GM12878 (cell line): ENCODE measurements at regions not wholly inside any gene's neighbourhood (a gene's known extent, or its start where the extent isn't known, plus 50 kb on each side); places are given as distances from the start of the nearest gene placed in this dataset.
A peak's percentile ranks its signal among the peaks of the same experiment; 100 is the strongest.

Source experiments
- ATAC-seq: fragments of 200-7000 bp; cut with Tn5 transposase; 3 replicates; pipeline ENCODE4 v1.9.1; 2020; ENCODE audit warnings: mild to moderate bottlenecking, moderate library complexity
- BruUV-seq: library from RNA; stranded (reverse); fragments of 400-500 nt; replicated peaks from 2 replicates; lab custom pipeline; 2021; lab: Mats Ljungman, UMichigan
- CTCF ChIA-PET: fragments of 300-600 bp; sonication (Branson Sonifier 250); formaldehyde crosslinking; extraction: SDS; loops from one replicate; lab custom pipeline; 2021; ENCODE audit warnings: inconsistent platforms; lab: Yijun Ruan, JAX
- POLR2A ChIA-PET: fragments of 350-600 bp; formaldehyde crosslinking; extraction: SDS; loops from one replicate; lab custom pipeline; 2021; ENCODE audit warnings: inconsistent platforms; lab: Charles Lee
- RAD21 ChIA-PET: fragments of 300-600 bp; sonication (Branson Sonifier 250); formaldehyde crosslinking; loops from one replicate; lab custom pipeline; 2023; ENCODE audit warnings: antibody characterized with exemption; ENCODE audit not compliant: unreplicated experiment; lab: Charles Lee
- SMC1A ChIA-PET: fragments of 300-600 bp; sonication (Branson Sonifier 250); formaldehyde crosslinking; loops from one replicate; lab custom pipeline; 2023; ENCODE audit not compliant: unreplicated experiment, uncharacterized antibody; lab: Charles Lee
- DNase-seq: peaks from one replicate; pipeline ENCODE4 v3.0.0-alpha.2; 2011; ENCODE audit warnings: low read depth, low spot score
- FAIRE-seq: peaks from 3 replicates; lab custom pipeline; 2011; peaks lifted over from hg19 to GRCh38; lab: Jason Lieb, UNC
- H2AFZ ChIP-seq: 2 replicates; pipeline ENCODE4 v1.6.0; 2011; ENCODE audit warnings: low read depth, low read length, control low read depth; ENCODE audit not compliant: control insufficient read depth
- H3K27ac ChIP-seq: 2 replicates; pipeline ENCODE4 v1.5.1; 2011; ENCODE audit warnings: control low read depth; ENCODE audit not compliant: control insufficient read depth, insufficient read depth
- H3K27me3 ChIP-seq, 2 experiments: replicated peaks in 1 of 2; 2 replicates each; pipeline versions ENCODE4 v1.6.0 to v1.6.1; 2011; ENCODE audit warnings: low read length in 1 of 2; ENCODE audit not compliant: control insufficient read depth in 2 of 2, insufficient read depth in 2 of 2
- H3K36me3 ChIP-seq, 2 experiments: 2 replicates each; pipeline ENCODE4 v1.5.1; 2011; ENCODE audit warnings: low read length in 1 of 2; ENCODE audit not compliant: control insufficient read depth in 2 of 2, insufficient read depth in 2 of 2
- H3K4me1 ChIP-seq: 2 replicates; pipeline ENCODE4 v1.6.1; 2011; ENCODE audit warnings: mild to moderate bottlenecking, low read length, moderate library complexity, mixed read lengths; ENCODE audit not compliant: control insufficient read depth, insufficient read depth
- H3K4me2 ChIP-seq: 2 replicates; pipeline ENCODE4 v1.6.0; 2011; ENCODE audit warnings: control low read depth; ENCODE audit not compliant: control insufficient read depth, insufficient read depth
- H3K4me3 ChIP-seq: fragments of 200-600 bp; sonication (generic); 2 replicates; pipeline ENCODE4 v1.5.1; 2016
- H3K79me2 ChIP-seq: 2 replicates; pipeline ENCODE4 v1.6.0; 2011; ENCODE audit warnings: low read length; ENCODE audit not compliant: control insufficient read depth, insufficient read depth
- H3K9ac ChIP-seq: 2 replicates; pipeline ENCODE4 v1.8.0; 2011; ENCODE audit warnings: low read length, control low read depth, mixed read lengths; ENCODE audit not compliant: control insufficient read depth, insufficient read depth
- H3K9me3 ChIP-seq: replicated peaks from 3 replicates; pipeline ENCODE4 v1.5.1; 2011; ENCODE audit warnings: mild to moderate bottlenecking, low read length; ENCODE audit not compliant: control insufficient read depth, insufficient read depth
- H4K20me1 ChIP-seq: 2 replicates; pipeline ENCODE4 v1.6.0; 2011; ENCODE audit not compliant: control insufficient read depth, insufficient read depth
- BCLAF1 ChIP-seq: fragments of 450-650 bp; IDR thresholded peaks from 2 replicates; pipeline ENCODE4 v1.6.1; 2017; ENCODE audit warnings: antibody characterized with exemption, mild to moderate bottlenecking, moderate library complexity
- CEBPB ChIP-seq, 2 experiments: fragments of 150-350 bp in 1 of 2; IDR thresholded peaks; 2 replicates each; pipeline ENCODE4 v1.6.1; 2012 to 2014; ENCODE audit warnings: low read depth in 2 of 2, low read length in 2 of 2, borderline replicate concordance in 1 of 2, inconsistent platforms in 1 of 2
- CTCF ChIP-seq, 3 experiments: IDR thresholded peaks in 2 of 3; conservative IDR thresholded peaks in 1 of 3; 2 replicates each; pipeline ENCODE4 v1.5.1; 2011; ENCODE audit warnings: low read depth in 3 of 3, low read length in 3 of 3, mild to moderate bottlenecking in 3 of 3, control low read depth in 2 of 3, moderate library complexity in 2 of 3, inconsistent platforms in 1 of 3, mixed read lengths in 1 of 3; ENCODE audit not compliant: control insufficient read depth in 2 of 3, insufficient read depth in 1 of 3; ENCODE audit errors: extremely low read depth in 1 of 3
- EED ChIP-seq: sonication (generic); IDR thresholded peaks from 2 replicates; pipeline ENCODE4 v1.6.1; 2016; ENCODE audit warnings: antibody characterized with exemption, low read depth
- NFIC ChIP-seq: IDR thresholded peaks from 2 replicates; pipeline ENCODE4 v1.6.1; 2012; ENCODE audit warnings: low read depth, mild to moderate bottlenecking, inconsistent platforms, low read length, moderate library complexity
- RAD21 ChIP-seq: IDR thresholded peaks from 2 replicates; pipeline ENCODE4 v1.6.1; 2011; ENCODE audit warnings: mild to moderate bottlenecking, low read depth, low read length, moderate library complexity; ENCODE audit not compliant: insufficient read depth
- RB1 ChIP-seq: fragments of 450-650 bp; formaldehyde crosslinking; IDR thresholded peaks from 2 replicates; pipeline ENCODE4 v1.6.1; 2017; ENCODE audit warnings: mild to moderate bottlenecking, borderline replicate concordance
- RFX5 ChIP-seq: IDR thresholded peaks from 2 replicates; pipeline ENCODE4 v1.6.1; 2011; ENCODE audit warnings: low read depth, low read length, improper control_type of control experiment
- STAT3 ChIP-seq: IDR thresholded peaks from 2 replicates; pipeline ENCODE4 v1.6.1; 2011; ENCODE audit warnings: low read depth, low read length, improper control_type of control experiment
- TBL1XR1 ChIP-seq: IDR thresholded peaks from 2 replicates; pipeline ENCODE4 v1.6.1; 2012; ENCODE audit warnings: low read depth, low read length, improper control_type of control experiment
- WGBS: methylation state at CpG from one replicate; pipeline ENCODE4 v1.1.6; 2016; ENCODE audit warnings: low lambda C conversion rate; ENCODE audit not compliant: insufficient replicate concordance, insufficient coverage; ENCODE audit errors: missing lambda C conversion rate; 5-methylcytosine and 5-hydroxymethylcytosine counted together
- in situ Hi-C: fragments of 300-500 bp; cut with MboI; formaldehyde crosslinking; loops from 9 replicates; pipeline ENCODE4 v1.14.3; 2018; ENCODE audit warnings: mixed read lengths
- intact Hi-C: fragments of 100-400 bp; cut with micrococcal nuclease; formaldehyde crosslinking; loops from one replicate; pipeline ENCODE4 v1.14.2; 2022; ENCODE audit not compliant: unreplicated experiment
- TF ChIP-seq, protein P1 (sequence below): IDR thresholded peaks from 2 replicates; pipeline ENCODE4 v1.6.1; 2012; ENCODE audit warnings: low read depth, low read length, improper control_type of control experiment

- intact Hi-C loops: loop anchor here (5.0 kb wide), 1 partner anchor 133 kb away; no protein-coding TSS in a partner anchor
- 66% methylated on average over 2 of the region's 2 CpGs for WGBS
- CTCF ChIA-PET: interaction anchor here (0.7 to 1.8 kb wide), 7 partner anchors 9 to 469 kb away, joined by 3 to 8 read pairs (median 4); no protein-coding TSS in a partner anchor
- Histone ChIP-seq H3K27ac (no peak overlapping the region), H4K20me1 (no peaks in the 10 kb centered on the region), H3K27me3 (no peaks in the 10 kb centered on the region), H3K4me3 (no peak overlapping the region), H3K4me1 (no peaks in the 10 kb centered on the region), H2AFZ (no peak overlapping the region), H3K36me3 (no peaks in the 10 kb centered on the region), H3K9ac (no peak overlapping the region), H3K9me3 (no peaks in the 10 kb centered on the region), H3K79me2 (no peaks in the 10 kb centered on the region), H3K4me2 (no peak overlapping the region)
- POLR2A ChIA-PET: no interaction called here
- DNase-seq (no peak), FAIRE-seq (no peak), ATAC-seq (no peak)
- RAD21 ChIA-PET: no interaction called here
- in situ Hi-C loops: no loop called here
- TF ChIP-seq CTCF (IDR thresholded peaks at IDR 0.05 in 2 of 3, conservative IDR thresholded peaks at IDR 0.05 in 1 of 3; ENCODE audit: control insufficient read depth in 2 of 3, extremely low read depth in 1 of 3, insufficient read depth in 1 of 3, low read depth in 3 of 3, low read length in 3 of 3): peak in 1 of 3 experiments; percentile 12; a peak in 1 of 6 replicates
- TF ChIP-seq STAT3: no peak
- TF ChIP-seq CEBPB (IDR thresholded peaks at IDR 0.05; ENCODE audit: borderline replicate concordance in 1 of 2, low read depth in 2 of 2, low read length in 2 of 2): no peak
- TF ChIP-seq RAD21: 0 out of 2 replicates have a peak, but pooled peaks have one; percentile 6
- TF ChIP-seq BCLAF1: no peak
- TF ChIP-seq, protein P1, sequence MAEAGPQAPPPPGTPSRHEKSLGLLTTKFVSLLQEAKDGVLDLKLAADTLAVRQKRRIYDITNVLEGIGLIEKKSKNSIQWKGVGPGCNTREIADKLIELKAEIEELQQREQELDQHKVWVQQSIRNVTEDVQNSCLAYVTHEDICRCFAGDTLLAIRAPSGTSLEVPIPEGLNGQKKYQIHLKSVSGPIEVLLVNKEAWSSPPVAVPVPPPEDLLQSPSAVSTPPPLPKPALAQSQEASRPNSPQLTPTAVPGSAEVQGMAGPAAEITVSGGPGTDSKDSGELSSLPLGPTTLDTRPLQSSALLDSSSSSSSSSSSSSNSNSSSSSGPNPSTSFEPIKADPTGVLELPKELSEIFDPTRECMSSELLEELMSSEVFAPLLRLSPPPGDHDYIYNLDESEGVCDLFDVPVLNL: no peak
- TF ChIP-seq NFIC: no peak
- TF ChIP-seq RB1: no peak
- TF ChIP-seq RFX5: no peak
- TF ChIP-seq TBL1XR1: no peak
- TF ChIP-seq EED: no peak
- BruUV-seq: no TSS peak
- SMC1A ChIA-PET: interaction anchor here (0.6 to 1.6 kb wide), 3 partner anchors 12 to 44 kb away, joined by 3 read pairs; no protein-coding TSS in a partner anchor
Observed at GRCh38 chr2:176679061-176679669, 409.9 kb downstream of the MTX2 start.
